Neuronal stem cell (in vitro differentiated cells): ENCODE measurements at regions not wholly inside any gene's neighbourhood (a gene's known extent, or its start where the extent isn't known, plus 50 kb on each side); places are given as distances from the start of the nearest gene placed in this dataset.
A peak's percentile ranks its signal among the peaks of the same experiment; 100 is the strongest.

Source experiments
- DNase-seq: peaks from one replicate; pipeline ENCODE4 v3.0.0-alpha.2; 2013; ENCODE audit warnings: low spot score
- H2AFZ ChIP-seq: one replicate; pipeline ENCODE4 v1.6.1; 2013; ENCODE audit warnings: mild to moderate bottlenecking, low read length, inconsistent platforms
- H2AK5ac ChIP-seq: 2 replicates; pipeline ENCODE4 v1.6.1; 2013; ENCODE audit warnings: low read depth, mild to moderate bottlenecking, inconsistent platforms, low read length, moderate library complexity, mixed read lengths
- H2BK120ac ChIP-seq: 2 replicates; pipeline ENCODE4 v1.6.1; 2013; ENCODE audit warnings: low read depth, mild to moderate bottlenecking, inconsistent platforms, low read length, moderate library complexity, mixed read lengths
- H2BK12ac ChIP-seq: one replicate; pipeline ENCODE4 v1.6.1; 2013; ENCODE audit warnings: low read length, inconsistent platforms
- H2BK15ac ChIP-seq: 2 replicates; pipeline ENCODE4 v1.6.1; 2013; ENCODE audit warnings: mild to moderate bottlenecking, low read length, inconsistent platforms, mixed read lengths
- H2BK5ac ChIP-seq: one replicate; pipeline ENCODE4 v1.6.1; 2013; ENCODE audit warnings: inconsistent platforms, mild to moderate bottlenecking, low read length, moderate library complexity
- H3K14ac ChIP-seq: one replicate; pipeline ENCODE4 v1.6.1; 2013; ENCODE audit warnings: low read length, inconsistent platforms
- H3K18ac ChIP-seq: 2 replicates; pipeline ENCODE4 v1.6.1; 2013; ENCODE audit warnings: low read length, inconsistent platforms
- H3K23ac ChIP-seq: 2 replicates; pipeline ENCODE4 v1.6.1; 2013; ENCODE audit warnings: low read depth, mild to moderate bottlenecking, mixed read lengths, low read length, inconsistent platforms; ENCODE audit not compliant: poor library complexity
- H3K27ac ChIP-seq: replicated peaks from 3 replicates; pipeline ENCODE4 v1.5.1; 2013; ENCODE audit warnings: low read length, inconsistent platforms
- H3K27me3 ChIP-seq, 3 experiments: 2 replicates each; pipeline ENCODE4 v1.6.1; 2013; ENCODE audit warnings: low read length in 3 of 3, mild to moderate bottlenecking in 2 of 3, inconsistent platforms in 1 of 3, low read depth in 1 of 3, mixed read lengths in 1 of 3, moderate library complexity in 1 of 3; ENCODE audit not compliant: control insufficient read depth in 3 of 3, insufficient read depth in 3 of 3
- H3K36me3 ChIP-seq, 2 donors: replicated peaks in 1 of 2; 2 replicates each; pipeline ENCODE4 v1.6.1; 2013; ENCODE audit warnings: low read length in 2 of 2; ENCODE audit not compliant: control insufficient read depth in 2 of 2, insufficient read depth in 2 of 2
- H3K4ac ChIP-seq: 2 replicates; pipeline ENCODE4 v1.6.1; 2013; ENCODE audit warnings: inconsistent platforms, mild to moderate bottlenecking, low read length, moderate library complexity
- H3K4me1 ChIP-seq, 2 donors: 1 replicate in 1 of 2; 2 replicates in 1 of 2; pipeline ENCODE4 v1.6.1; 2013; ENCODE audit warnings: low read length in 2 of 2, low read depth in 1 of 2; ENCODE audit not compliant: control insufficient read depth in 2 of 2, insufficient read depth in 1 of 2
- H3K4me2 ChIP-seq: one replicate; pipeline ENCODE4 v1.6.1; 2013; ENCODE audit warnings: mild to moderate bottlenecking, low read length, inconsistent platforms; ENCODE audit not compliant: insufficient read depth, poor library complexity, severe bottlenecking
- H3K4me3 ChIP-seq, 2 donors: 2 replicates each; pipeline ENCODE4 v1.5.1; 2013; ENCODE audit warnings: low read length in 2 of 2, mild to moderate bottlenecking in 2 of 2, inconsistent platforms in 1 of 2, moderate library complexity in 1 of 2
- H3K79me1 ChIP-seq: one replicate; pipeline ENCODE4 v1.6.1; 2013; ENCODE audit warnings: low read depth, mild to moderate bottlenecking, inconsistent platforms, low read length, moderate library complexity
- H3K9ac ChIP-seq: one replicate; pipeline ENCODE4 v1.6.1; 2013; ENCODE audit warnings: mild to moderate bottlenecking, low read depth, low read length, inconsistent platforms; ENCODE audit not compliant: poor library complexity
- H3K9me3 ChIP-seq, 2 donors: replicated peaks in 1 of 2; 2 replicates each; pipeline versions ENCODE3 to v1.6.1; 2013; ENCODE audit warnings: low read length in 2 of 2, mild to moderate bottlenecking in 2 of 2, inconsistent platforms in 1 of 2, low read depth in 1 of 2, mixed read lengths in 1 of 2, moderate library complexity in 1 of 2; ENCODE audit not compliant: control insufficient read depth in 2 of 2, insufficient read depth in 1 of 2
- H4K8ac ChIP-seq: one replicate; pipeline ENCODE4 v1.6.1; 2013; ENCODE audit warnings: low read depth, mild to moderate bottlenecking, inconsistent platforms, low read length, moderate library complexity
- H4K91ac ChIP-seq: one replicate; pipeline ENCODE4 v1.6.1; 2013; ENCODE audit warnings: low read length, low read depth, mild to moderate bottlenecking, inconsistent platforms; ENCODE audit not compliant: poor library complexity
- WGBS, 2 donors: extraction: QIAGEN DNeasy Blood & Tissue Kit; methylation state at CpG; one replicate each; pipeline ENCODE4 v1.1.7; 2013; ENCODE audit warnings: missing lambda C conversion rate in 2 of 2, mixed read lengths in 1 of 2; ENCODE audit not compliant: insufficient read length in 2 of 2, insufficient replicate concordance in 1 of 2; ENCODE audit errors: extremely low coverage in 2 of 2; 5-methylcytosine and 5-hydroxymethylcytosine counted together

DNA sequence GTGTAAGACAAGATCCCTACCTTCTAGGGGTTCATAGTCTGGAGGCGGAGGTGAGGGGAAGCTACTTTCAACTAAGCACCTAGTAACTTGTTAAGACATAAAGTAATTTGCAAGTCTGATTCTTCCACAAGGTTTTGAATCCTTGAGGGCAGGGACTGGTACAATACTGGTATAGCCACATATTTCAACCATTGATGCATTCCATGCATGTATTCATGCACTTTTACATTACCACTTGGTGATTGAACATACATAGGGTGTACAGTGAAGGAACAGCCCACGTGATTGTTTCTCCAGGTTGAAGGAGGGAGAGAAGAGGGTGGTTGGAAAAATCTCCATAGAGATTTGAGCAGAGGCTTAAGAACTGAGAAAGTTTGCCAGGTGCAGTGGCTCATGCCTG, 62.0 kb upstream of the PAX6 start:
- Histone ChIP-seq H2AK5ac (no peak overlapping the region), H3K9ac (no peak overlapping the region), H3K23ac (no peak overlapping the region), H3K4me1 (peaks cover 27 to 28% of the 10 kb centered on the region in 2 donors), H3K79me1 (no peaks in the 10 kb centered on the region), H3K27me3 (no peaks in the 10 kb centered on the region), H3K14ac (no peak overlapping the region), H2BK15ac (no peak overlapping the region), H4K8ac (no peak overlapping the region), H4K91ac (no peak overlapping the region), H3K4me2 (no peak overlapping the region), H3K4me3 (no peak overlapping the region), H2AFZ (no peak overlapping the region), H2BK120ac (no peak overlapping the region), H3K4ac (no peak overlapping the region), H2BK5ac (no peak overlapping the region), H2BK12ac (no peak overlapping the region), H3K18ac (no peak overlapping the region), H3K36me3 (no peaks in the 10 kb centered on the region), H3K9me3 (no peaks in the 10 kb centered on the region), H3K27ac (no peak overlapping the region)
- no CpG with 5 or more reads among the region's 2 CpGs for WGBS, 2 donors
- no peak for DNase-seq

- Histone ChIP-seq H4K91ac (no peak overlapping the region), H2BK5ac (no peak overlapping the region), H3K27me3 (no peaks in the 10 kb centered on the region), H3K4me1 (peaks cover 24 to 25% of the 10 kb centered on the region in 2 donors), H2BK15ac (no peak overlapping the region), H3K18ac (no peak overlapping the region), H3K4me2 (no peak overlapping the region), H3K9me3 (no peaks in the 10 kb centered on the region), H3K23ac (no peak overlapping the region), H2AFZ (no peak overlapping the region), H3K27ac (no peak overlapping the region), H3K79me1 (no peaks in the 10 kb centered on the region), H3K36me3 (no peaks in the 10 kb centered on the region), H2BK120ac (no peak overlapping the region), H2AK5ac (peak overlapping the region; percentile 26), H3K14ac (no peak overlapping the region), H4K8ac (no peak overlapping the region), H3K4me3 (no peak overlapping the region), H2BK12ac (no peak overlapping the region), H3K9ac (no peak overlapping the region), H3K4ac (no peak overlapping the region)
- DNase-seq = no peak
- no CpG with 5 or more reads among the region's 3 CpGs for WGBS, 2 donors
These were observed 60.9 kb upstream of the PAX6 start for GRCh38 chr11:31872076-31872443.

DNA sequence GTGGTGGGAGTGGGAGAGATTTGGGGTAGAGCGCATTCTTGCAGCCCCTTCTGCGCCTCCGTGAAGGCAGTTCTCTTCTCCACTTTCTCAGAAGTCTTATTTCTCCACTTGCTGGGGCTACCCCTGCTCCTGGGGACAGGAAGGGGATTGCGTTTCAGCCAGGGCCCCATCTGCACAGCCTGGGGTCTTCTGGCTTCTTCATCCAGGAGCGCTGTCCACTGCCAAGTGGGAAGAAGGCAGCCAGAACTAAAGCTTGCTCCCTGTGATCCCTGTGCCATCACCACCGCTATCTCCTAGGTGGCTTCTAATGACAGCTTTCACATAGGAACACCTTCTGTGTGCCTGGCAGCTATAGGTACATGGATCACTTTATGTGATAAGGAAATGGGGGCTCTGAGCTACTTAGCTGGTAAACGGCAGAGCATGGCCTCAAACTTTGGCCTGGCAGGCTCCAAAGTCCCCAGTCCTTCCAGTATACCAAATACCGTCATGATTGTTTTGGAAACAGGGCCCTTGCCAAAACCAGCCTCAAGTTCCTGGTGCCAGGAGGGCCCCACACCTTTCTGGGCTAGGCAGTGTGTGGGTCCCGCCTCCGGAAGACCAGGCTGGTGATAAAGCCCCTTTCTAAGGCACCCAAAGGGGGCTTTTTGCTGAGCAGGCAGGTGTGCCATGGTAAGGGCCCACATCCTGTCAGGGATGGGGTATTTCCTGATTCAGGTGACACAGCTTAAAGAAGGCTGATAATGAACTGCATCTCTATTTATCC, 60.4 kb upstream of the PAX6 start:
- Histone ChIP-seq H2BK15ac (no peak overlapping the region), H2AFZ (peak overlapping the region; percentile 90), H2BK12ac (no peak overlapping the region), H3K14ac (no peak overlapping the region), H3K4me1 (peaks cover 18 to 25% of the 10 kb centered on the region in 2 donors), H3K9me3 (no peaks in the 10 kb centered on the region), H3K4ac (no peak overlapping the region), H3K23ac (no peak overlapping the region), H3K4me3 (no peak overlapping the region), H3K36me3 (no peaks in the 10 kb centered on the region), H2AK5ac (peak overlapping the region; percentile 26), H2BK5ac (no peak overlapping the region), H2BK120ac (no peak overlapping the region), H3K27me3 (no peaks in the 10 kb centered on the region), H4K91ac (no peak overlapping the region), H3K18ac (peak overlapping the region; percentile 20), H3K9ac (no peak overlapping the region), H3K4me2 (no peak overlapping the region), H3K79me1 (no peaks in the 10 kb centered on the region), H4K8ac (no peak overlapping the region), H3K27ac (no peak overlapping the region)
- WGBS, 2 donors = no CpG with 5 or more reads among the region's 10 CpGs
- no peak for DNase-seq

DNA sequence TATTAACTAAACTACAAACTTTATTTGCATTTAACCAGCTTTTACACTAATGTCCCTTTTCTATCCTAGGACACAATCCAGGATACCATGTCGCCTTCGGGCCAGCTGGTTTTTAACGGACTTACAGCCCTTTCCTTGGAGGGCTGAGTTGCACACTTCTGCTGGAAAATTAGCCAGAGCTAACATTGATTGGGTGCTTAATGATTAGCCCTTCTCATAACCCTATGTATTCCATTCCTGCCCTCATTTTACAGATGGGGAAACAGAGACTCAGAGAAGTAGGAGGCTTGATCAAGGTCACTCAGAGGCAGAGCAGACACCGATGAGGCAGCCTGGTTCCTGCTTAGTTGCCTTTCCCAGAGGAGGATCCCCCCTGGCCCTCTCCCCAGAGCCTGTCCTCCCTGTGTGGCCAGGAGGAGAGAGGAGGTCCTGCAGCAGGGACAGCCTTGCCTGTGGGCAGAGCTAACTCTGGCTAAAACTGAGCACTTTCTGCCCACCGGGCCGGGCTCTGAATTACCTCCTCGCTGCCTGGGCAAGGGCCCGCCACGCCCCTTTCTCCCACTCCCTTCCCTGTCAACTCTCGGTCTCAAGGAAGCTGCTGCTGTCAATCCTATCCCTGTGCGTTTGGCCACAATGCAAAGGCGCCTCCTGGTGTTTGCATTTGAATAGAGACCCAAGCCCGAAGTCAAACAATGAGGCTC, 59.6 kb upstream of the PAX6 start:
- H4K8ac ChIP-seq = no peak overlapping the region
- peak overlapping the region; percentile 90 for H2AFZ ChIP-seq
- H3K18ac ChIP-seq = peak overlapping the region; percentile 11
- H3K9ac ChIP-seq = no peak overlapping the region
- H3K9me3 ChIP-seq = no peaks in the 10 kb centered on the region
- H2AK5ac ChIP-seq = no peak overlapping the region
- H2BK5ac ChIP-seq = no peak overlapping the region
- peaks cover 11 to 21% of the 10 kb centered on the region in 2 donors for H3K4me1 ChIP-seq
- H3K4ac ChIP-seq = no peak overlapping the region
- no peak overlapping the region for H2BK120ac ChIP-seq
- H3K79me1 ChIP-seq = no peaks in the 10 kb centered on the region
- no CpG with 5 or more reads among the region's 13 CpGs for WGBS, 2 donors
- no peak overlapping the region for H2BK12ac ChIP-seq
- peak; percentile 85 for DNase-seq
- no peak overlapping the region for H4K91ac ChIP-seq
- no peak overlapping the region for H3K23ac ChIP-seq
- no peak overlapping the region for H2BK15ac ChIP-seq
- H3K27me3 ChIP-seq = no peaks in the 10 kb centered on the region
- H3K27ac ChIP-seq = no peak overlapping the region
- H3K36me3 ChIP-seq = no peaks in the 10 kb centered on the region
- peak overlapping the region in 1 of 2 donors; percentile 24 for H3K4me3 ChIP-seq
- no peak overlapping the region for H3K14ac ChIP-seq
- peak overlapping the region; percentile 43 for H3K4me2 ChIP-seq
